Natural killer cell (primary cell): ENCODE measurements at regions not wholly inside any gene's neighbourhood (a gene's known extent, or its start where the extent isn't known, plus 50 kb on each side); places are given as distances from the start of the nearest gene placed in this dataset.

Experiments
- ATAC-seq, 3 donors: fragments of 150-1000 bp in 2 of 3; fragments of 200-7000 bp in 1 of 3; cut with Tn5 transposase; 1 replicate in 1 of 3; 2 replicates in 2 of 3; pipeline ENCODE4 v1.10.0; 2021; ENCODE audit warnings: mild to moderate bottlenecking in 2 of 3, moderate library complexity in 2 of 3
- DNase-seq, 2 donors: peaks; one replicate each; pipeline versions ENCODE4 v3.0.0 to v3.0.0-alpha.2; 2013 to 2021; ENCODE audit warnings: mixed read lengths in 1 of 2
- H3K27ac ChIP-seq: one replicate; pipeline ENCODE4 v1.5.1; 2013; ENCODE audit warnings: mild to moderate bottlenecking, low read length
- H3K27me3 ChIP-seq: one replicate; pipeline ENCODE4 v1.6.1; 2013; ENCODE audit warnings: low read length; ENCODE audit not compliant: control insufficient read depth, insufficient read depth
- H3K36me3 ChIP-seq: one replicate; pipeline ENCODE4 v1.6.1; 2013; ENCODE audit warnings: low read length; ENCODE audit not compliant: control insufficient read depth, insufficient read depth
- H3K4me1 ChIP-seq: one replicate; pipeline ENCODE4 v1.6.1; 2013; ENCODE audit warnings: low read length; ENCODE audit not compliant: control insufficient read depth, insufficient read depth
- H3K4me3 ChIP-seq: one replicate; pipeline ENCODE4 v1.5.1; 2013; ENCODE audit warnings: low read length
- H3K9me3 ChIP-seq: one replicate; pipeline ENCODE4 v1.6.1; 2013; ENCODE audit warnings: low read length; ENCODE audit not compliant: control insufficient read depth, insufficient read depth
- H3K27ac Mint-ChIP-seq, 2 donors: one replicate each; pipeline ENCODE4 v1.8.0; 2022; ENCODE audit warnings: mild to moderate bottlenecking in 2 of 2, mixed read lengths in 2 of 2, moderate library complexity in 1 of 2
- H3K27me3 Mint-ChIP-seq, 2 donors: one replicate each; pipeline ENCODE4 v1.8.0; 2022; ENCODE audit warnings: low read depth in 2 of 2, mixed read lengths in 2 of 2
- H3K36me3 Mint-ChIP-seq: one replicate; pipeline ENCODE4 v1.8.0; 2022; ENCODE audit warnings: mixed read lengths
- H3K4me1 Mint-ChIP-seq, 2 donors: one replicate each; pipeline ENCODE4 v1.8.0; 2022; ENCODE audit warnings: mixed read lengths in 2 of 2
- H3K4me3 Mint-ChIP-seq: one replicate; pipeline ENCODE4 v1.8.0; 2022; ENCODE audit warnings: mild to moderate bottlenecking, moderate library complexity, mixed read lengths
- H3K9me3 Mint-ChIP-seq, 2 donors: one replicate each; pipeline ENCODE4 v1.8.0; 2022; ENCODE audit warnings: mixed read lengths in 2 of 2
- CTCF ChIP-seq: fragments of 200-600 bp; IDR thresholded peaks from one replicate; pipeline ENCODE4 v1.8.0; 2022; ENCODE audit warnings: antibody characterized with exemption
- WGBS: methylation state at CpG from one replicate; pipeline ENCODE4 v1.1.7; 2013; ENCODE audit warnings: missing lambda C conversion rate; ENCODE audit not compliant: insufficient coverage; 5-methylcytosine and 5-hydroxymethylcytosine counted together
- intact Hi-C: fragments of 100-400 bp; cut with micrococcal nuclease; formaldehyde crosslinking; loops from one replicate; pipeline ENCODE4 v1.14.2; 2022

GRCh38 chr13:78012046-78012445 lies 93.4 kb upstream of the EDNRB start:
- Histone ChIP-seq H3K27ac (no peak overlapping the region), H3K36me3 (no peaks in the 10 kb centered on the region), H3K4me1 (no peaks in the 10 kb centered on the region), H3K4me3 (no peak overlapping the region), H3K27me3 (no peaks in the 10 kb centered on the region), H3K9me3 (no peaks in the 10 kb centered on the region)
- Mint-ChIP-seq H3K27ac (no peak overlapping the region), H3K4me1 (peaks cover 13 to 14% of the 10 kb centered on the region in 2 donors), H3K9me3 (peaks cover 0 to 3% of the 10 kb centered on the region in 2 donors), H3K4me3 (no peak overlapping the region), H3K36me3 (no peaks in the 10 kb centered on the region), H3K27me3 (no peaks in the 10 kb centered on the region)
- no peak for TF ChIP-seq CTCF
- ATAC-seq (no peak), DNase-seq (no peak)
- intact Hi-C loops, result no loop called here
- WGBS, result 98% methylated on average over 2 of the region's 2 CpGs

- Mint-ChIP-seq H3K4me1 (no peaks in the 10 kb centered on the region), H3K27me3 (peaks cover 0 to 3% of the 10 kb centered on the region in 2 donors), H3K4me3 (no peak overlapping the region), H3K27ac (no peak overlapping the region), H3K36me3 (peaks cover 9% of the 10 kb centered on the region), H3K9me3 (no peaks in the 10 kb centered on the region)
- Histone ChIP-seq H3K27ac (no peak overlapping the region), H3K9me3 (no peaks in the 10 kb centered on the region), H3K36me3 (no peaks in the 10 kb centered on the region), H3K4me1 (no peaks in the 10 kb centered on the region), H3K4me3 (no peak overlapping the region), H3K27me3 (no peaks in the 10 kb centered on the region)
- no peak for TF ChIP-seq CTCF
- ATAC-seq (no peak), DNase-seq (no peak)
- 79% methylated on average over 1 of the region's 2 CpGs for WGBS
- intact Hi-C loops, result no loop called here
Measured at GRCh38 chr13:78004821-78005220, 86.2 kb upstream of the EDNRB start.

- intact Hi-C loops, result no loop called here
- no peaks in the 10 kb centered on the region for H3K36me3 ChIP-seq
- H3K27ac Mint-ChIP-seq, result no peak overlapping the region
- peaks cover 11 to 20% of the 10 kb centered on the region in 2 donors for H3K27me3 Mint-ChIP-seq
- no peaks in the 10 kb centered on the region for H3K4me1 ChIP-seq
- no peak for DNase-seq
- no peak overlapping the region for H3K4me3 ChIP-seq
- no peaks in the 10 kb centered on the region for H3K4me1 Mint-ChIP-seq
- no peak overlapping the region for H3K4me3 Mint-ChIP-seq
- ATAC-seq, result no peak
- no peaks in the 10 kb centered on the region for H3K9me3 ChIP-seq
- TF ChIP-seq CTCF, result no peak
- peaks cover 2 to 4% of the 10 kb centered on the region in 2 donors for H3K9me3 Mint-ChIP-seq
- no peaks in the 10 kb centered on the region for H3K27me3 ChIP-seq
- peaks cover 16% of the 10 kb centered on the region for H3K36me3 Mint-ChIP-seq
- H3K27ac ChIP-seq, result no peak overlapping the region
Measured at GRCh38 chr13:77999746-78000145, 81.1 kb upstream of the EDNRB start.

- Histone ChIP-seq H3K9me3 (no peaks in the 10 kb centered on the region), H3K27me3 (no peaks in the 10 kb centered on the region), H3K36me3 (no peaks in the 10 kb centered on the region), H3K4me1 (no peaks in the 10 kb centered on the region), H3K27ac (no peak overlapping the region), H3K4me3 (no peak overlapping the region)
- TF ChIP-seq CTCF, result no peak
- DNase-seq (no peak), ATAC-seq (no peak)
- WGBS, result 93% methylated on average over 3 of the region's 3 CpGs
- intact Hi-C loops, result no loop called here
- H3K4me3 Mint-ChIP-seq, result no peak overlapping the region
- H3K27me3 Mint-ChIP-seq, result peaks cover 8 to 20% of the 10 kb centered on the region in 2 donors
- H3K27ac Mint-ChIP-seq, result no peak overlapping the region
- no peaks in the 10 kb centered on the region for H3K4me1 Mint-ChIP-seq
- H3K9me3 Mint-ChIP-seq, result peaks cover 2 to 4% of the 10 kb centered on the region in 2 donors
- H3K36me3 Mint-ChIP-seq, result peaks cover 7% of the 10 kb centered on the region
Measured at GRCh38 chr13:77994166-77994565, 75.5 kb upstream of the EDNRB start.
